MM.1S (cell line): ENCODE measurements at regions not wholly inside any gene's neighbourhood (a gene's known extent, or its start where the extent isn't known, plus 50 kb on each side); places are given as distances from the start of the nearest gene placed in this dataset.

Experiments
- EZH2 ChIP-seq: fragments of 300-600 bp; sonication (generic); optimal IDR thresholded peaks from 2 replicates; pipeline ENCODE3; 2017; ENCODE audit warnings: low read depth, mild to moderate bottlenecking, antibody characterized with exemption, low read length, mixed read lengths
- EZH2phosphoT487 ChIP-seq: fragments of 300-600 bp; sonication (generic); IDR thresholded peaks from 2 replicates; pipeline ENCODE4 v1.6.1; 2018; ENCODE audit warnings: antibody characterized with exemption, low read length
- TF ChIP-seq, protein P1 (sequence below): fragments of 300-600 bp; sonication (generic); IDR thresholded peaks from 2 replicates; pipeline ENCODE4 v1.5.1; 2016; ENCODE audit warnings: antibody characterized with exemption, low read length, mixed read lengths

DNA sequence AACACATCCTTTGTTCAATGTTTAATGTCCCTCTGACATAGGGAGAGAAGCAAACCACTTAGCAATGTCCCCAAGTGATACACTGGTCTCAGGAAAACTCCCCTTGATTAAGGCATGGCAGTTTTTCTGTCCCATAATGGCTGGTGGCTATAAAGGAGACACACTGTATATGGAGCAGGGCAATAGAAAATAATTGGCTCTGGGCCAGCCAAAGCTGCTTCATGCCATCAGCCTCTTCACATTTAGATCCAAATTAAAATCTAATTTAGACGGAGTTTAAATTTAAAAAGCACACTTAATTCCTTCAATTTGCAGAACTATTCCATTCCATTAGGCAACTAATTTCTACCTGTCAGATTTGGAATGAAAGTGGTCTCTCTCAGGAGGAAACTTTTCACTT, 638.1 kb downstream of the DSC3 start:
- TF ChIP-seq, protein P1, sequence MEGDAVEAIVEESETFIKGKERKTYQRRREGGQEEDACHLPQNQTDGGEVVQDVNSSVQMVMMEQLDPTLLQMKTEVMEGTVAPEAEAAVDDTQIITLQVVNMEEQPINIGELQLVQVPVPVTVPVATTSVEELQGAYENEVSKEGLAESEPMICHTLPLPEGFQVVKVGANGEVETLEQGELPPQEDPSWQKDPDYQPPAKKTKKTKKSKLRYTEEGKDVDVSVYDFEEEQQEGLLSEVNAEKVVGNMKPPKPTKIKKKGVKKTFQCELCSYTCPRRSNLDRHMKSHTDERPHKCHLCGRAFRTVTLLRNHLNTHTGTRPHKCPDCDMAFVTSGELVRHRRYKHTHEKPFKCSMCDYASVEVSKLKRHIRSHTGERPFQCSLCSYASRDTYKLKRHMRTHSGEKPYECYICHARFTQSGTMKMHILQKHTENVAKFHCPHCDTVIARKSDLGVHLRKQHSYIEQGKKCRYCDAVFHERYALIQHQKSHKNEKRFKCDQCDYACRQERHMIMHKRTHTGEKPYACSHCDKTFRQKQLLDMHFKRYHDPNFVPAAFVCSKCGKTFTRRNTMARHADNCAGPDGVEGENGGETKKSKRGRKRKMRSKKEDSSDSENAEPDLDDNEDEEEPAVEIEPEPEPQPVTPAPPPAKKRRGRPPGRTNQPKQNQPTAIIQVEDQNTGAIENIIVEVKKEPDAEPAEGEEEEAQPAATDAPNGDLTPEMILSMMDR: no peak
- no peak for TF ChIP-seq EZH2
- TF ChIP-seq EZH2phosphoT487: no peak
